HG03354 (cell line): ENCODE measurements at regions not wholly inside any gene's neighbourhood (a gene's known extent, or its start where the extent isn't known, plus 50 kb on each side); places are given as distances from the start of the nearest gene placed in this dataset.
"Not testable (repeated sequence)": the region's sequence is repeated elsewhere in the genome, so short reads cannot be mapped to it uniquely, and the experiment has no call there.

Experiments used
- ATAC-seq: cut with Tn5 transposase; IDR thresholded peaks from one replicate; pipeline ENCODE4 v1.9.1; 2021; ENCODE audit warnings: mild to moderate bottlenecking; ENCODE audit not compliant: unreplicated experiment, poor library complexity, severe bottlenecking

GRCh38 chr13:99072356-99072755, 94.5 kb upstream of the DOCK9 start:
- ATAC-seq, result no peak

DNA sequence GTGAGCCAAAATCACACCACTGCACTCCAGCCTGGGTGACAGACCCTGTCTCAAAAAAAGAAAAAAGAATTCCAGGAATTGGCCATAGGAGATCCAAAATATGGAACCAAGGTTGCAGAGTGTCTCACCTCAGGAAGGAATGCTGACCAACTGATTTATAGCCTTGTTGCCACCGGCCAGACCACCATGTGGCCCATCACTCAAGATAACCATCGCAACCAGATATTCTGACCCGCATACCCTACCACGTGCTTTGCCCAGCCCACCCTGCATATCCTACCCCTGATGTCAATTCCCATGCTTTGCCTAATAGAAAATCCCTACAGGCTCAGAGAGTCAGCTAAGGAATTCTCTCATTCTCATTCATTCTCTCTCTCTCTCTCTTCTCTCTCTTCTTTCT, 95.1 kb upstream of the DOCK9 start:
- ATAC-seq, result no peak

- no peak for ATAC-seq
Measured at GRCh38 chr13:99074693-99075092, 96.8 kb upstream of the DOCK9 start.

DNA sequence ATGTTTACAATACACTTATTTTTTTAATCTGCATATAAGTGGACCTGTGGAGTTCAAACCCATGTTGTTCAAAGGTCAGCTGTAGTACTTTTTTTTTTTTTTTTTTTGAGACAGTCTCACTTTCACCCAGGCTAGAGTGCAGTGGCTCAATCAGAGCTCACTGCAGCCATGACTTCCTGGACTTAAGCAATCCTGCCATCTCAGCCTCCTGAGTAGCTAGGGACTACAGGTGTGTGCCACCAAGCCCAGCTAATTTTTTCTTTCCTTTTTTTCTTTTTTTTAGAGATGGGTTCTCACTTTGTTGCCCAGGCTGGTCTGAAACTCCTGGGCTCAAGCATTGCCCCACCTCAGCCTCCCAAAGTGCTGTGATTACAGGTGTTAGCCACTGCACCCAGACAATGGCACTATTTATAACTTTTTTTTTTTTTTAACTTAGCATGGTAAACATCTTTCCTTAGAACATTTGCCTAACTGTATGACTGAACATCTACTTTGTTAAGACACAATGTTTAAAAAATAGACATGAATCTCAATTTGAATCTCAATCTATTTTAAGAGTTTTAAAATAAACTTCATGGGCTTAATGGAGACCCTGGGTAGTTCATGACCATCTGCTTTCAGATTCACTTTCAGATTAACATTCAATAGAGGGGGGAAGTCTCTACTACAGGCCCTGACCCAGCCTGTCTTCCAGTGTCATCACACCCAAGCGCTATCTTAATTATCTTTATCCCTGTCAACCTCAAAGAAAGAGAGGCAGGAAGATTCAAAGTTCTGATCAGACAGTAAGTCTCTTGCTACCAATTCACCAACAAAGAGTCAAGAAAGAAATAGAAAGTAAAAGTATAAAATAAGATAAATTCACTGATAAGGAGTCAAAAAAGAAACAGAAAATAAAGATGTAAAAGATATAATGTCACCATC, 97.7 kb upstream of the DOCK9 start:
- peak; percentile 93 for ATAC-seq

- no peak for ATAC-seq
Measured at GRCh38 chr13:99078017-99078771, 100.3 kb upstream of the DOCK9 start.

DNA sequence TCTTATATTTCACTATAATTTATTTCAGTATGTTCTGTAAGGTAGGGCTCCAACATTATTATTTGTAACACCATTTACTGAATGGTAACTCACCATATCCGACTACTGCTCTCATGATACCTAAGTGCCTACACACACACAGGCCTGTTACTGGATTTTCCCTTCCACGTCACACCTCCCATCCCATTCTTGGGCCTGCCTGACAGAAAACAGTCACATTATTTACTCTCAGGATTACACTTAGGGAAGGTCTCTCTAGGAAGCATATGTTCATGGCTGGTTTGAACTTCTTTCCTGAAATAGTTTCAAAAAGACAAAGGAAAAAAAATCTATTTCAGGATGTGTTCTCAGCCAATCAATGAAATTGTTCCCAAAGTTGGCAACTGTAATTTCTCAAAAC, 102.3 kb upstream of the DOCK9 start:
- no peak for ATAC-seq

GRCh38 chr13:99083981-99084380, 106.1 kb upstream of the DOCK9 start:
- no peak for ATAC-seq

GRCh38 chr13:99085139-99085807, 107.4 kb upstream of the DOCK9 start:
- ATAC-seq, result no peak

- no peak for ATAC-seq
Measured at GRCh38 chr13:99085808-99086266, 108.0 kb upstream of the DOCK9 start.

- ATAC-seq, result peak; percentile 48
Measured at GRCh38 chr13:99086267-99087097, 108.6 kb upstream of the DOCK9 start.

- ATAC-seq, result peak; percentile 86
Measured at GRCh38 chr13:99087098-99087953, 109.5 kb upstream of the DOCK9 start.

DNA sequence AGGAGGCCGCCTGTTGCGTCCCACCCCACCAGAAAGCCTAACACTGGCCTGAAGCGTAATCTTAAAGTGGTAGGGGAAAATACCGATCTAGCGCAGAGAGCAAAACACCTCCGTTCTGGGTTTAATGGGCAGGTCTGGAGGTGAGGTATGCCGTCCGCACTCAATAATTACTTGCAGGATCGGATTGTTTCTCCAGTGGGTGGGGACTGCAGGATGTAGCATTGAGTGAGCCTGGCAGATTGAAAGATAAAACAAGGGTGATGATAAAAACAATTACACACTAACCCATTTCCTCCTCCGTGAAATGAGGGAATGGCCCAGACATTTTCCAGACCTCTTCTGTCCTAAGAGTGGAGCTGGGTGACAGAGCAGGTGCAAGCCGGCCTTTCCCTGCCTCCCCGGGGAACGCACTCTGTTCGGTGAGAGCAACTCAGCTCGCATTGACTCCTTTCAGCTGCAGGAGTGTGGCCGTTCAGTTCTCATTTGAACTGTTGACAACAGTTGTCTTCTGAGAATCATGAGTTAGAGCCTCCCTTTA, 110.2 kb upstream of the DOCK9 start:
- peak; percentile 34 for ATAC-seq

DNA sequence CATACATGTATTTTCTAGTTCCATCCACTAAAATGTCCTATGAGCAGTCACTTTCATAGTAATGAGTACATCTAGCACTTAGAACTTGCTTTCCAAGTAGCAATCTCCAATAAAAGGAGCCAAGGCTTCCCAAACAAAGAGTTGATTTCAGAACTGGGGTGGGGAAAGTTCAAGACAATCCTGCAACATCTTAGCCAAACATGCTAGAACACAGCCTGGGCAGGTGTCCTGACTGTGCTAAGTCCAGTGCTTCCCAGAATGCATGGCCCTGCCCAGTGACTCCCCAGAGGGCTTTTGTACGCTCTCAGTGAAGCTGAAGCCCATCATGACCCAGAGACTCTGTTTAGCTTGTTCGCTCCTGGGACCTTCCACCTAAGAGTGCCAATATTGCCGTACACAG, 106.7 kb upstream of the UBAC2 start:
- no peak for ATAC-seq

GRCh38 chr13:99101831-99102230, 98.8 kb upstream of the UBAC2 start:
- ATAC-seq, result not testable (repeated sequence)

GRCh38 chr13:99103536-99103935, 97.1 kb upstream of the UBAC2 start:
- no peak for ATAC-seq

GRCh38 chr13:99104396-99104795, 96.3 kb upstream of the UBAC2 start:
- no peak for ATAC-seq

DNA sequence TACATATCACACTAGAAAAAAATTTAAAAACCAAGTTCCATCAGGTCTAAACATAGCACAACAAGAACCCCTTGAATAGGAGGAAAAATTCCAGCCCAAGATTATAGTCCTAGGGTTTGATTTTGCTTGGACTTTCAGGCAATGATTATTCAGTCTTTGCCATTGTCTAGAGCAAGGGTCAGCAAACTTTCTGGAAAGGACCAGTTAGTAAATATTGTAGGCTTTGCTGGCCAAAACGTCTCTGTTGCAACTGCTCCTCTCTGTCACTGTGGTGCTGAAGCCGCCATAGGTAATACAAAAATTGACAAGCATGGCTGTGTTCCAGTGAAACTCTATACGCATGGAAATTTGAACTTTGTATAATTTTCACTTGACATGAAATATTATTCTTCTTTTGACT, 95.5 kb upstream of the UBAC2 start:
- ATAC-seq, result no peak

- no peak for ATAC-seq
Measured at GRCh38 chr13:99113351-99113750, 87.3 kb upstream of the UBAC2 start.
